Epithelial cell of proximal tubule (primary cell): ENCODE measurements at regions not wholly inside any gene's neighbourhood (a gene's known extent, or its start where the extent isn't known, plus 50 kb on each side); places are given as distances from the start of the nearest gene placed in this dataset.

Experiments used
- DNase-seq: peaks from one replicate; pipeline ENCODE4 v3.0.0-alpha.2; 2011; ENCODE audit warnings: low read depth
- H3K4me3 ChIP-seq: 2 replicates; pipeline ENCODE4 v1.5.1; 2011; ENCODE audit warnings: low read depth, mild to moderate bottlenecking, low read length
- TF ChIP-seq, protein P1 (sequence below): conservative IDR thresholded peaks from 2 replicates; pipeline ENCODE4 v1.5.1; 2012; ENCODE audit warnings: low read depth, mild to moderate bottlenecking, low read length

DNA sequence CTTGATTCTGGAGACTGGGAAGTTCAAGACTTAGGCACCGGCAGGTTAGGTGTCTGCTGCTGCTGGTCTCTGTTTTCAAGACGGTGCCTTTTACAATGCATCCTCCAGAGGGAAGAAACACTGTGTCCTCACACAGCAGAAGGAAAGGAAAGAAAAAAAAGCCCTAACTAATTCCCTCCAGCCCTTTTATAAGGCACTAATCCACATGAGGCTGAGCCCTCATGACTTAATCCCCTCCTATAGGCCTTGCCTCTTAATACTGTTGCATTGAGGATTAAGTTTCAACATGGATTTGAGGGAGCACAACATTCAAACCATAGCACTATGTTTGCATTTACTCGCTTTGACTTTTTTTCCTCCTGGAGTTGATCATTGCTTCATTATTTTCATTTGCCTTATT, 585.9 kb downstream of the TLR4 start:
- DNase-seq = no peak
- no peak overlapping the region for H3K4me3 ChIP-seq
- TF ChIP-seq, protein P1, sequence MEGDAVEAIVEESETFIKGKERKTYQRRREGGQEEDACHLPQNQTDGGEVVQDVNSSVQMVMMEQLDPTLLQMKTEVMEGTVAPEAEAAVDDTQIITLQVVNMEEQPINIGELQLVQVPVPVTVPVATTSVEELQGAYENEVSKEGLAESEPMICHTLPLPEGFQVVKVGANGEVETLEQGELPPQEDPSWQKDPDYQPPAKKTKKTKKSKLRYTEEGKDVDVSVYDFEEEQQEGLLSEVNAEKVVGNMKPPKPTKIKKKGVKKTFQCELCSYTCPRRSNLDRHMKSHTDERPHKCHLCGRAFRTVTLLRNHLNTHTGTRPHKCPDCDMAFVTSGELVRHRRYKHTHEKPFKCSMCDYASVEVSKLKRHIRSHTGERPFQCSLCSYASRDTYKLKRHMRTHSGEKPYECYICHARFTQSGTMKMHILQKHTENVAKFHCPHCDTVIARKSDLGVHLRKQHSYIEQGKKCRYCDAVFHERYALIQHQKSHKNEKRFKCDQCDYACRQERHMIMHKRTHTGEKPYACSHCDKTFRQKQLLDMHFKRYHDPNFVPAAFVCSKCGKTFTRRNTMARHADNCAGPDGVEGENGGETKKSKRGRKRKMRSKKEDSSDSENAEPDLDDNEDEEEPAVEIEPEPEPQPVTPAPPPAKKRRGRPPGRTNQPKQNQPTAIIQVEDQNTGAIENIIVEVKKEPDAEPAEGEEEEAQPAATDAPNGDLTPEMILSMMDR = no peak

DNA sequence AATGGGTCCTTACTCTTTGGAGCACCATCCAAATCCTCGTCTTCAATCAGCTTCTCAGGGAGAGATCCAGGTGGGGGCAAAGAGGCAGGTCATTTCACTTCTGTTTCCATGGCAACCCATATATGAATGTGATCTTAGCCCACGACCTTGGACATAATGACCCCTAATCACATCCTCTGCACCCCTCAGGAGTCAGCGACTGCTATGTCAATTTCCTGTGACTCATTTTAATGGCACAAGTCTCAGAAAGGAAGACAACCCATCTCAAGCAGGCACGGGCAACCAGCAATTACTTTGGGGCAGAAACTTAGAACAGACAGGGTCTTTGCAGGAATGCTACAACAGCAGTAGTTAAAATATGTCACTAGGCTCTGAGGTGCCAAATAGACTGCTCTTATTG, 591.2 kb downstream of the TLR4 start:
- H3K4me3 ChIP-seq = no peak overlapping the region
- no peak for DNase-seq
- TF ChIP-seq, protein P1 = no peak

DNA sequence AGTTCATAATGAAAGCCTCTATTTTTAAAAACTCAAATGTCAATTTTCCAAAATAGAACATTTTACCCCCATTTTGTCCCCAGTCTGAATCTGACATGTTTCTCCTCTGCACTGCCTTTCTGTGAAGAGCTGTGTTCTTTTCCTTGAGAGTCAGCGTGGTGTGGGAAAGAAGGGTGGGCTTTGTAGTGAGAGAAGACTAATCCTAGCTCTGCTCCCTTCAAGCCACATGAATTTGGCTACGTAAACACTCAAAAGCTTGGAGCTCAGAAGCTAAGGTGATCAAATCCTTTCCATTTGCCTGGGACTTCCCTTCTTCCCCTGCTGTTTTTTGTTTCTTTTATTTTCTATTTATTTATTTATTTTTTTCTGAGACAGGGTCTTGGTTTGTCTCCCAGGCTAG, 598.5 kb downstream of the TLR4 start:
- DNase-seq = no peak
- TF ChIP-seq, protein P1 = no peak
- H3K4me3 ChIP-seq = no peak overlapping the region

DNA sequence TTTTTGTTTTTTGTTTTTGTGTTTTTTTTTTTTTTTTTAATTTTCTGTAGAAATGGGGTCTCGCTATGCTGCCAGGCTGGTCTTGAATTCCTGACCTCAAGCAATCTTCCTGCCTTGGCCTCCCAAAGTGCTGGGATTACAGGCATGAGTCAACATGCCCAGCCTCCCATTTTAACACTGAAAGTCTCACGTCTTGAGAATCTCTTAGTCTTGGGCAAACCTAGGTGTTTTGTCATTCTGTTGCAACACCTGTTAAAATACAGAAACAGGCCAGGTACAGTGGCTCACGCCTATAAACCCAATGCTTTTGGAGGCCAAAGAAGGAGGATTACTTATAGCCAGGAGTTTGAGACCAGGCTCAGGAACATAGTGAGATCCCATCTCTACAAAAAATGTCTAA, 599.0 kb downstream of the TLR4 start:
- no peak for DNase-seq
- H3K4me3 ChIP-seq = no peak overlapping the region
- TF ChIP-seq, protein P1 = no peak

DNA sequence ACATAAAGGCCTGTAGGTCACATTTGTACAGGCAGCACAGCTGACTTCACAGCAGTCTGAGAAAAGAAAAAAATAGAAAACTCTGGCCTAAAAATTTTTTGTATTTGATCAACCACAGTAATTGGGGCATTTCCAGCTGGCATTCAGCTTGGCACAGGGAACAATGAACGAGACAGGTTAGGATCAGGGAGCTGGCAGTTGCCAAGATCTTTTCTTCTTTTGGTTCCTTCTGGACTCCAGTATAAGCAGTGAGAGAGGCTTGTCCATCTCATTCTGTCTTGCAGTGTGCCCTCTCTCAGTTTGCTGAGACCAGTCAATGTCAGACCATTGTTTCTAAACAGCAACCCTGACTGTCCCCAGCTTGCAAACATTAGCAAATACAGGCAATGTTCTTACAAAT, 601.1 kb downstream of the TLR4 start:
- no peak overlapping the region for H3K4me3 ChIP-seq
- TF ChIP-seq, protein P1 = no peak
- no peak for DNase-seq

DNA sequence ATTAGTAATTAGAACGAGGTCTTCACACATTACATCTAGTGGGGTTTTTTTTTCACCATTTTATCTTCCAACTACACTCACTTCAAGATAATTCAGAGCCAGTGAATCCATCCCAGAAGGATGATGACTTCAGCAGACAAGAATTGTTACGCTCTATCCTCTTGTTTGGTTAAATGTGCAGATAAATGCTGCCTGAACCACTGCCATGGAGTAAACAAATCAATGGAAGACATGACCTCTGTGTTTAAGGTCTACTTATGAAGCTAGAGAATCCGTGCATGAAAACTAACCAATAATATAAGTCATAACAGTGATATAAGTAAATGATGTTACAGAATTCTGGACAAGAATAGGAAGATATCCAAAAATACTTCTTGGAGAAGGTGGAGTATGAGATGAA, 602.6 kb downstream of the TLR4 start:
- TF ChIP-seq, protein P1 = no peak
- DNase-seq = no peak
- no peak overlapping the region for H3K4me3 ChIP-seq

DNA sequence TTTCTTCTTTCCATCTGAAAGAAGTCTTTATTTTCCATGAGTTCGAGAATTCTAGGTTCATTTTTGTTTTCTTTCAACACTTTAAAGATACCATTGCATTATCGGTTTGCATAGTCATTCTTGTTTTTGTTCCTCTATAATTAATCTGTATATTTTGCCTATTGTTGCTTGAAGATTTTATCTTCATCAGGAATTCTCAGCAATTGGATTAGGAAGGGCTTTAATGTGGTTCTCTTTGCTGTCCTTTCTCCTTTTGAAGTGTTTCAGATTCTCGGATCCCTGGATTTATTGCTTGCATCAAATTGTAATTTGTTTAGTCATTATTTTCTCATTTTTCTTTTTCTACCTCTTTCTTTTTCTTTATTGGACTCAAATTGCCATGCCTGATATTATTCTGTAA, 609.8 kb downstream of the TLR4 start:
- no peak for DNase-seq
- H3K4me3 ChIP-seq = no peak overlapping the region
- TF ChIP-seq, protein P1 = no peak
